Testis (tissue), 2 donors: ENCODE measurements at regions not wholly inside any gene's neighbourhood (a gene's known extent, or its start where the extent isn't known, plus 50 kb on each side); places are given as distances from the start of the nearest gene placed in this dataset.

Experiments
- DNase-seq: peaks from one replicate; pipeline ENCODE4 v3.0.0-alpha.2; 2019
- H3K27ac ChIP-seq, 2 donors: fragments of 200-600 bp; sonication (generic); one replicate each; pipeline ENCODE4 v1.5.1; 2019
- H3K27me3 ChIP-seq: fragments of 200-600 bp; sonication (generic); one replicate; pipeline ENCODE4 v1.5.1; 2019
- H3K36me3 ChIP-seq: fragments of 200-600 bp; sonication (generic); one replicate; pipeline ENCODE4 v1.5.1; 2017; ENCODE audit warnings: low read depth; ENCODE audit errors: missing control alignments
- H3K4me1 ChIP-seq: fragments of 200-600 bp; sonication (generic); one replicate; pipeline ENCODE4 v1.5.1; 2019
- H3K4me3 ChIP-seq, 2 donors: fragments of 200-600 bp; sonication (generic); one replicate each; pipeline ENCODE4 v1.5.1; 2017 to 2019
- H3K9me3 ChIP-seq: fragments of 200-600 bp; sonication (generic); one replicate; pipeline ENCODE4 v1.5.1; 2017
- POLR2A ChIP-seq: fragments of 450-650 bp; IDR thresholded peaks from one replicate; pipeline ENCODE4 v1.6.1; 2017; ENCODE audit warnings: antibody characterized with exemption, mild to moderate bottlenecking, moderate library complexity
- WGBS, 2 donors: methylation state at CpG; one replicate each; pipeline ENCODE4 v1.1.5; 2018; 5-methylcytosine and 5-hydroxymethylcytosine counted together
- intact Hi-C: fragments of 100-400 bp; cut with DNase I; formaldehyde crosslinking; loops from one replicate; pipeline ENCODE4 v1.15.1; 2023; ENCODE audit warnings: low total_unique reads
- TF ChIP-seq, protein P1 (sequence below), 3 experiments: fragments of 450-650 bp in 2 of 3; fragments of 200-600 bp in 1 of 3; sonication (generic) in 1 of 3; IDR thresholded peaks; one replicate each; pipeline ENCODE4 v1.5.1; 2016 to 2019; ENCODE audit warnings: antibody characterized with exemption in 3 of 3, mild to moderate bottlenecking in 2 of 3, moderate library complexity in 1 of 3

DNA sequence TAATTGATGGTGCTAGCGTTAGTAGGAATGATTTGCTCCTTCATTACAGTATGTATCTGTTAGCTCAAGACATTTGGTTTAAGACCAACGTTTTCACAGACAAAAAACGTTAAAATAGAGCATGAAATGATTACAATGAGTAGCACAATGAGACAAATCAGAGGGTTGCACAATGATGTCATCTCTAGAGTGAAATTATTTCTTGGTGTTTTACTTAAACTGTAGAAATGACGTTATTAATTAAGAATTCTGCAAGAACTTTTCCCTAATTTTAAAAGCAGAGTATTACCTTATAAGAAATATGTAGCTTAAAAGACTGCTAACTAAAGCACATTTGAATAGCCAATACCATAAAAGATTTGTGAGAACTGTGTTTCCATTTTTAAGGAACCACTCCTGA lies 373.4 kb upstream of the KIF2B start:
- DNase-seq, result no peak
- TF ChIP-seq, protein P1, sequence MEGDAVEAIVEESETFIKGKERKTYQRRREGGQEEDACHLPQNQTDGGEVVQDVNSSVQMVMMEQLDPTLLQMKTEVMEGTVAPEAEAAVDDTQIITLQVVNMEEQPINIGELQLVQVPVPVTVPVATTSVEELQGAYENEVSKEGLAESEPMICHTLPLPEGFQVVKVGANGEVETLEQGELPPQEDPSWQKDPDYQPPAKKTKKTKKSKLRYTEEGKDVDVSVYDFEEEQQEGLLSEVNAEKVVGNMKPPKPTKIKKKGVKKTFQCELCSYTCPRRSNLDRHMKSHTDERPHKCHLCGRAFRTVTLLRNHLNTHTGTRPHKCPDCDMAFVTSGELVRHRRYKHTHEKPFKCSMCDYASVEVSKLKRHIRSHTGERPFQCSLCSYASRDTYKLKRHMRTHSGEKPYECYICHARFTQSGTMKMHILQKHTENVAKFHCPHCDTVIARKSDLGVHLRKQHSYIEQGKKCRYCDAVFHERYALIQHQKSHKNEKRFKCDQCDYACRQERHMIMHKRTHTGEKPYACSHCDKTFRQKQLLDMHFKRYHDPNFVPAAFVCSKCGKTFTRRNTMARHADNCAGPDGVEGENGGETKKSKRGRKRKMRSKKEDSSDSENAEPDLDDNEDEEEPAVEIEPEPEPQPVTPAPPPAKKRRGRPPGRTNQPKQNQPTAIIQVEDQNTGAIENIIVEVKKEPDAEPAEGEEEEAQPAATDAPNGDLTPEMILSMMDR (IDR thresholded peaks at IDR 0.05), result no peak
- no peak for TF ChIP-seq POLR2A
- WGBS, 2 donors, result 48 to 52% methylated on average over 4 of the region's 4 CpGs

DNA sequence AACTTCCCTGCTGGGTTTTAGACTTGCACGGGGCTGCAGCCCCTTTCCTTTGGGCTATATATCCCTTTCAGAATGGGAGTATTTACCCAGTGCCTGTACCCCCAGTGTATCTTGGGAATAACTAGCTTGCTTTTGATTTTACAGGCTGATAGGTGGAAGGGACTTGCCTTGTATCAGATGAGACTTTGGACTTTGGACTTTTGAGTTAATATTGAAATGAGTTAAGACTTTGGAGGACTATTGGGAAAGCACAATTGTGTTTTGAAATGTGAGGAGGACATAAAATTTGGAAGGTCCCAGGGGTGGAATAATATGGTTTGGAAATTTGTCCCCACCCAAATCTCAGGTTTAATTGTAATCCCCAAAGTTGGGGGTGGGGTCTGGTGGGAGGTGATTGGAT lies 393.8 kb upstream of the KIF2B start:
- DNase-seq, result no peak
- intact Hi-C loops, result no loop called here
- no peak overlapping the region for H3K4me3 ChIP-seq
- no peak for TF ChIP-seq POLR2A
- TF ChIP-seq, protein P1 (IDR thresholded peaks at IDR 0.05), result no peak
- 85 to 100% methylated on average over 1 of the region's 1 CpG for WGBS, 2 donors
- H3K36me3 ChIP-seq, result no peaks in the 10 kb centered on the region
- H3K9me3 ChIP-seq, result no peaks in the 10 kb centered on the region
- H3K4me1 ChIP-seq, result no peaks in the 10 kb centered on the region
- no peak overlapping the region for H3K27ac ChIP-seq
- no peaks in the 10 kb centered on the region for H3K27me3 ChIP-seq

More for the DNA sequence above, 373.4 kb upstream of the KIF2B start:
- no peak overlapping the region for H3K27ac ChIP-seq
- H3K4me1 ChIP-seq, result no peaks in the 10 kb centered on the region
- H3K36me3 ChIP-seq, result no peaks in the 10 kb centered on the region
- no peak overlapping the region for H3K4me3 ChIP-seq
- no peaks in the 10 kb centered on the region for H3K27me3 ChIP-seq
- intact Hi-C loops, result no loop called here
- H3K9me3 ChIP-seq, result no peaks in the 10 kb centered on the region

DNA sequence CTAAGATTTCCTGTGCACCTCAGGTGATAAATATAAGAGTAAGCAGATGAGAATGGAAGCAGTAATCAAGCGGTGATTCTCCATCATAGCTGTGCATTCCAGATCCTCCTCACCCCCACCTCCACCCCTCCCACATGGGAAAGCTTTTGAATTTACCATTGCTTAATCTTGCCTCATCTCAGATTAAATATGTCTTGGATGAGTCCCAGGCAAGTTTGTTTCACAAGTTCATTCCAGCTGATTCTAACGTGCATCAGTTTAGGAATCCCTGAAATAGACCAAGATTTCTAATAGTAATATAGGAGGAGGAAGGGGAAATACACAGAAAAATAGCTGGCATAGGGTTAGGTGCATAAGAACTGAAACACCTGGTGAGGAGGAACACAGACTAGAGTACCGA lies 396.2 kb upstream of the KIF2B start:
- Histone ChIP-seq H3K27ac (no peak overlapping the region), H3K27me3 (no peaks in the 10 kb centered on the region), H3K9me3 (no peaks in the 10 kb centered on the region), H3K36me3 (no peaks in the 10 kb centered on the region), H3K4me3 (no peak overlapping the region), H3K4me1 (no peaks in the 10 kb centered on the region)
- DNase-seq, result no peak
- intact Hi-C loops, result no loop called here
- no peak for TF ChIP-seq POLR2A
- TF ChIP-seq, protein P1 (IDR thresholded peaks at IDR 0.05), result no peak
- WGBS, 2 donors, result 81 to 82% methylated on average over 3 of the region's 3 CpGs

DNA sequence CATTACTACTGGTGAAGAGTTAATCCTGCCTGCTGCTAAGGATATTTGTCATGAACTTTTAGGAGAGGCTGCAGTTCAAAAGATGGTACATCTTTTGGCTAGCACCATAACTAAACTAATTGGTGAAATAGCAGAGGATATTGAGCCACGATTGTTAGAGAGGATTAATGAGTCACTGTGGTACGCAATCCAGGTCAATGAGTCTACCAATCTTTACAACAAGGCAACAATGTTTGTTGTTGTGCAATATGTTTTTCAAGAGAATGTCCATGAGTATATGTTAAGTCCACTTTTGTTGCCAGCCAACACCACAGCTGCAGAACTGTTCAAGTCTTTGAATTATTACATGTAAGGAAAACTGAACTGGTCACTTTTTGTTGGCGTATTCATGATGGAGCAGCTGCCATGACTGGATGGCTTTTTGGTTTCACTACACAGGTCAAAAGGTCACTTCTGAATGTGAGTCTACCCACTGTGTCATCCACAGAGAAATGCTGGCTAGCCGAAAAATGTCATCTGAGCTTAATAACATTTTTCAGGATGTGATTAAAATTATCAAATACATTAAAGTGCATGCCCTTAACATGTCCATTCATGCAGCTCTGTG lies 402.6 kb upstream of the KIF2B start:
- Histone ChIP-seq H3K4me3 (no peak overlapping the region), H3K27ac (no peak overlapping the region), H3K9me3 (no peaks in the 10 kb centered on the region), H3K4me1 (no peaks in the 10 kb centered on the region), H3K36me3 (no peaks in the 10 kb centered on the region), H3K27me3 (no peaks in the 10 kb centered on the region)
- WGBS, 2 donors, result 88 to 89% methylated on average over 4 of the region's 4 CpGs
- TF ChIP-seq, protein P1 (IDR thresholded peaks at IDR 0.05), result no peak
- TF ChIP-seq POLR2A, result no peak
- no peak for DNase-seq
- intact Hi-C loops, result no loop called here

DNA sequence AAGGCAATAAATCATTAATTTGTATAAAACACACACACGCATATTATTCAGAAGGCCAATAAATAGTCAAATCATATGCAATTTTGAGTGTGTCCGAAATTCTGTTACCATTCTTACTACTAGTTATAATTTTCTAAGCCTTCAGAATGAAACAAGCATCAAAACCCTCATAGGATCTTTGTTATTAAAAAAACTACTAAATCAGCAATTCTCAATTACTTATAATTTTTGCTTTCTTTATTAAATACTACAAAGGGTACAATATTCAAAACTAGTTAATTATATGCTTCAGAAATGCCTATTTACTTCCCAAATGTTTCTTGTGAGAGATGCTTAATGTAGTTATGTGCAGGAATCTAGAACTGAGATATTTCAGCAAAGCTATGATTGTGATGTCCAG lies 413.1 kb upstream of the KIF2B start:
- intact Hi-C loops, result no loop called here
- Histone ChIP-seq H3K36me3 (no peaks in the 10 kb centered on the region), H3K4me1 (no peaks in the 10 kb centered on the region), H3K27me3 (no peaks in the 10 kb centered on the region), H3K27ac (no peak overlapping the region), H3K9me3 (no peaks in the 10 kb centered on the region), H3K4me3 (no peak overlapping the region)
- TF ChIP-seq POLR2A, result no peak
- TF ChIP-seq, protein P1 (IDR thresholded peaks at IDR 0.05), result no peak
- 76 to 78% methylated on average over 2 of the region's 2 CpGs for WGBS, 2 donors
- no peak for DNase-seq
